GM19463 (cell line): ENCODE measurements at regions not wholly inside any gene's neighbourhood (a gene's known extent, or its start where the extent isn't known, plus 50 kb on each side); places are given as distances from the start of the nearest gene placed in this dataset.

Source experiments
- ATAC-seq: cut with Tn5 transposase; IDR thresholded peaks from one replicate; pipeline ENCODE4 v1.9.1; 2021; ENCODE audit warnings: mild to moderate bottlenecking, moderate library complexity; ENCODE audit not compliant: unreplicated experiment

- no peak for ATAC-seq
Observed at GRCh38 chr4:156503119-156503518, 468.5 kb downstream of the PDGFC start.

- ATAC-seq = no peak
Observed at GRCh38 chr4:156501962-156502361, 469.6 kb downstream of the PDGFC start.

GRCh38 chr4:156499684-156500083 lies 471.9 kb downstream of the PDGFC start:
- ATAC-seq = no peak

GRCh38 chr4:156497486-156497885 lies 474.1 kb downstream of the PDGFC start:
- no peak for ATAC-seq

GRCh38 chr4:156496797-156497196 lies 474.8 kb downstream of the PDGFC start:
- ATAC-seq = no peak

- no peak for ATAC-seq
Observed at GRCh38 chr4:156495836-156496235, 475.8 kb downstream of the PDGFC start.

GRCh38 chr4:156495091-156495490 lies 476.5 kb downstream of the PDGFC start:
- ATAC-seq = no peak

GRCh38 chr4:156493858-156494257 lies 477.7 kb downstream of the PDGFC start:
- no peak for ATAC-seq

GRCh38 chr4:156487107-156487506 lies 484.5 kb downstream of the PDGFC start:
- ATAC-seq = no peak

GRCh38 chr4:156481845-156482244 lies 489.8 kb downstream of the PDGFC start:
- no peak for ATAC-seq

- ATAC-seq = no peak
Observed at GRCh38 chr4:156477636-156478035, 494.0 kb downstream of the PDGFC start.

- no peak for ATAC-seq
Observed at GRCh38 chr4:156476359-156476758, 495.2 kb downstream of the PDGFC start.

- no peak for ATAC-seq
Observed at GRCh38 chr4:156475322-156475721, 496.3 kb downstream of the PDGFC start.

- ATAC-seq = peak; percentile 51
Observed at GRCh38 chr4:156473151-156473550, 498.4 kb downstream of the PDGFC start.

GRCh38 chr4:156472624-156473023 lies 499.0 kb downstream of the PDGFC start:
- ATAC-seq = no peak

- no peak for ATAC-seq
Observed at GRCh38 chr4:156459584-156459983, 505.9 kb upstream of the CTSO start.

- no peak for ATAC-seq
Observed at GRCh38 chr4:156456830-156457229, 503.2 kb upstream of the CTSO start.

- no peak for ATAC-seq
Observed at GRCh38 chr4:156443488-156443887, 489.8 kb upstream of the CTSO start.

GRCh38 chr4:156442912-156443311 lies 489.2 kb upstream of the CTSO start:
- ATAC-seq = no peak

- no peak for ATAC-seq
Observed at GRCh38 chr4:156439576-156440200, 486.0 kb upstream of the CTSO start.

- ATAC-seq = no peak
Observed at GRCh38 chr4:156437666-156438065, 484.0 kb upstream of the CTSO start.

- ATAC-seq = no peak
Observed at GRCh38 chr4:156422576-156422975, 468.9 kb upstream of the CTSO start.

GRCh38 chr4:156420623-156421022 lies 467.0 kb upstream of the CTSO start:
- ATAC-seq = no peak
